ENCODE measurements at regions not wholly inside any gene's neighbourhood (a gene's known extent, or its start where the extent isn't known, plus 50 kb on each side); places are given as distances from the start of the nearest gene placed in this dataset.
"Not testable (repeated sequence)": the region's sequence is repeated elsewhere in the genome, so short reads cannot be mapped to it uniquely, and the experiment has no call there.

DNA sequence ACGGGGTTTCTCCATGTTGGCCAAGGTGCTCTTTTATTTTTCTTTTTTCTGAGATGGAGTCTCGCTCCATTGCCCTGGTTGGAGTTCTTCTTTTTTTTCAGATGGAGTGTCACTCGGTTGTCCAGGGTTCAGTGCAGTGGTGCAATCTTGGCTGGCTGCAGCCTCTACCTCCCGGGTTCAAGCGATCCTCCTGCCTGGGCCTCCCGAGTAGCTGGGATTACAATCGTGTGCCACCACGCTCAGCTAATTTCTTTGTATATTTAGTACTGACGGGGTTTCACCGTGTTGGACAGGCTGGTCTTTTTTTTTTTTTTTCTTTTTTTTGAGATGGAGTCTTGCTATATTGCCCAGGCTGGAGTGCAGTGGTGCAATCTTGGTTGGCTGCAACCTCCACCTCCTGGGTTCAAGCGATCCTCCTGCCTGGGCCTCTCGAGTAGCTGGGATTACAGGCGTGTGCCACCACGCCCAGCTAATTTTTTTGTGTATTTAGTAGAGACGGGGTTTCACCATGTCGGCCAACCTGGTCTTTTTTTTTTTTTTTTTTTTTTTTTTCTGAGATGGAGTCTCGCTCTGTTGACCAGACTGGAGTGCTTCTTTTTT is 2810.1 kb downstream of the RPIA start:
- H3K36me3 Mint-ChIP-seq (ENCODE audit: low read depth, unreplicated experiment); H3K4me3 ChIP-seq (ENCODE audit: insufficient read depth, low read depth, low read length); H3K27me3 ChIP-seq (ENCODE audit: insufficient read depth, low read length); H3K27ac ChIP-seq (ENCODE audit: low read depth, low read length); DNase-seq (ENCODE audit: low read depth); H3K27me3 Mint-ChIP-seq (ENCODE audit: low read depth, unreplicated experiment); H3K79me2 ChIP-seq (ENCODE audit: insufficient read depth, low read length); H2AFZ ChIP-seq (ENCODE audit: low read depth, low read length); H3K9ac ChIP-seq (ENCODE audit: low read length); H3K4me1 Mint-ChIP-seq (ENCODE audit: low read depth, unreplicated experiment); H3K9me3 ChIP-seq (ENCODE audit: insufficient read depth, low read depth, low read length); H3K36me3 ChIP-seq (ENCODE audit: insufficient read depth, low read length); H3K27ac Mint-ChIP-seq (ENCODE audit: unreplicated experiment); FAIRE-seq; H3K4me3 Mint-ChIP-seq (ENCODE audit: unreplicated experiment); H3K4me1 ChIP-seq (ENCODE audit: insufficient read depth, low read length); H4K20me1 ChIP-seq (ENCODE audit: insufficient read depth, low read length); H3K4me2 ChIP-seq (ENCODE audit: low read length): not testable (repeated sequence)
- peaks cover 11% of the 10 kb centered on the region for H3K9me3 Mint-ChIP-seq (ENCODE audit: unreplicated experiment)

DNA sequence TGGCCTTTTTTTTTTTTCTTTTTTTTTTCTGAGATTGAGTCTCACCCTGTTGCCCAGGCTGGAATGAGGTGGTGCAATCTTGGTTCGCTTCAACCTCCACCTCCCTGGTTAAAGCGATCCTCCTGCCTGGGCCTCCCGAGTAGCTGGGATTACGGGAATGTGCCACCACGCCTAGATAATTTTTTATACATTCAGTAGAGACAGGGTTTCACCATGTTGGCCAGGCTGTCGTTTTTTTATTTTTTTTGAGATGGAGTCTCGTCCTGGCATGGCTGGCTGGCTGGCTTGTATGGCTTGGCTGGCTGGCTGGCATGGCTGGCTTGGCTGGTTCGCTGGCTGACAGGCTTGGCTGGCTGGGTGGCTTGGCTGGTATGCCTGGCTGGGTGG is 2812.1 kb downstream of the RPIA start:
- not testable (repeated sequence) for H3K4me1 ChIP-seq (ENCODE audit: insufficient read depth, low read length); H4K20me1 ChIP-seq (ENCODE audit: insufficient read depth, low read length); H3K36me3 ChIP-seq (ENCODE audit: insufficient read depth, low read length); H3K79me2 ChIP-seq (ENCODE audit: insufficient read depth, low read length); H3K9me3 ChIP-seq (ENCODE audit: insufficient read depth, low read depth, low read length); H3K27me3 ChIP-seq (ENCODE audit: insufficient read depth, low read length); H3K4me3 Mint-ChIP-seq (ENCODE audit: unreplicated experiment); H3K4me3 ChIP-seq (ENCODE audit: insufficient read depth, low read depth, low read length); H3K4me1 Mint-ChIP-seq (ENCODE audit: low read depth, unreplicated experiment); H3K4me2 ChIP-seq (ENCODE audit: low read length); H3K27me3 Mint-ChIP-seq (ENCODE audit: low read depth, unreplicated experiment); H3K36me3 Mint-ChIP-seq (ENCODE audit: low read depth, unreplicated experiment); H3K9ac ChIP-seq (ENCODE audit: low read length); H3K27ac ChIP-seq (ENCODE audit: low read depth, low read length); FAIRE-seq; H2AFZ ChIP-seq (ENCODE audit: low read depth, low read length); H3K9me3 Mint-ChIP-seq (ENCODE audit: unreplicated experiment); H3K27ac Mint-ChIP-seq (ENCODE audit: unreplicated experiment); DNase-seq (ENCODE audit: low read depth)

DNA sequence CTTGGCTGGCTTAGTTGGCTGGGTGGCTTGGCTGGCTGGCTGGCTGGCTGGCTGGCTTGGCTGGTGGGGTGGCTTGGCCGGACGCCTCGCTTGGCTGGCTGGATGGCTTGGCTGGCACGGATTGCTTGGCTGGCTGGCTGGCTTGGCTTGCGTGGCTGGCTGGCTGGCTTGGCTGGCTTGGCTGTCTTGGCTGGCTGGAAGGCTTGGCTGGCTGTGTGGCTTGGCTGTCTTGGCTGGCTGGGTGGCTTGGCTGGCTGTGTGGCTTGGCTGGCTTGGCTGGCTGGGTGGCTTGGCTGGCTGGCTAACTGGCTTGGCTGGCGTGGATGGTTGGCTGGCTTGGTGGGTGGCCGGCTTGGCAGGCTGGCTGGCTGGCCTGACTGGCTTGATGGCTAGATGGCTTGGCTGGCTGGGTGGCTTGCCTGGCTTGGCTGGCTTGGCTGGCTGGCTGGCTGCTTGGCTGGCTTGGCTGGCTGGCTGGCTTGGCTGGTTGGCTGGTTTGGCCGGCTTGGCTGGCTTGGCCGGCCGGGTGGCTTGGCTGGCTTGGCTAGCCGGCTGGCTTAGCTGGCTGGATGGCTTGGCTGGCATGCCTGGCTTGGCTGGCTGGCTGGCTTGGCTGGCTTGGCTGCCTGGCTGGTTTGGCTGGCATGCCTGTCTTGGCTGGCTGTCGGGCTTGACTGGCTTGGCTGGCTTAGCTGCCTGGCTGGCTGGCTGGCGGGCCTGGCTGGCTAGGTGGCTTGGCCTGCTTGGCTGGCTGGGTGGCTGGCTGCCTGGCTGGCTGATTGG is 2812.7 kb downstream of the RPIA start:
- H3K4me1 ChIP-seq (ENCODE audit: insufficient read depth, low read length); DNase-seq (ENCODE audit: low read depth); H3K9me3 ChIP-seq (ENCODE audit: insufficient read depth, low read depth, low read length); H3K4me2 ChIP-seq (ENCODE audit: low read length); H3K4me1 Mint-ChIP-seq (ENCODE audit: low read depth, unreplicated experiment); H2AFZ ChIP-seq (ENCODE audit: low read depth, low read length); H3K4me3 ChIP-seq (ENCODE audit: insufficient read depth, low read depth, low read length); H4K20me1 ChIP-seq (ENCODE audit: insufficient read depth, low read length); H3K27ac ChIP-seq (ENCODE audit: low read depth, low read length); H3K4me3 Mint-ChIP-seq (ENCODE audit: unreplicated experiment); H3K36me3 ChIP-seq (ENCODE audit: insufficient read depth, low read length); H3K27me3 ChIP-seq (ENCODE audit: insufficient read depth, low read length); H3K9ac ChIP-seq (ENCODE audit: low read length); H3K79me2 ChIP-seq (ENCODE audit: insufficient read depth, low read length); H3K27ac Mint-ChIP-seq (ENCODE audit: unreplicated experiment); H3K27me3 Mint-ChIP-seq (ENCODE audit: low read depth, unreplicated experiment); FAIRE-seq; H3K36me3 Mint-ChIP-seq (ENCODE audit: low read depth, unreplicated experiment); H3K9me3 Mint-ChIP-seq (ENCODE audit: unreplicated experiment): not testable (repeated sequence)

DNA sequence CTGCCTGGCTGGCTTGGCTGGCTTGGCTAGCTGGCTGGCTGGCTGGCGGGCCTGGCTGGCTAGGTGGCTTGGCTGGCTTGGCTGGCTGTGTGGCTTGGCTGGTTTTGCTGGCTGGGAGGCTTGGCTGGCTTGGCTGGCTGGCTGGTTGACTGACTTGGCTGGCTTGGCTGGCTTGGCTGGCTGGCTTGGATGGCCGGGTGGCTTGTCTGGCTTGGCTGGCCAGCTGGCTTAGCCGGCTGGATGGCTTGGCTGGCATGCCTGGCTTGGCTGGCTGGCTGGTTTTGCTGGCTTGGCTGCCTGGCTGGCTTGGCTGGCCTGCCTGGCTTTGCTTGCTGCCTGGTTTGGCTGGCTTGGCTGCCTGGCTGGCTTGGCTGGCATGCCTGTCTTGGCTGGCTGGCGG is 2817.3 kb downstream of the RPIA start:
- FAIRE-seq; H3K9me3 Mint-ChIP-seq (ENCODE audit: unreplicated experiment); H3K27ac Mint-ChIP-seq (ENCODE audit: unreplicated experiment): not testable (repeated sequence)

DNA sequence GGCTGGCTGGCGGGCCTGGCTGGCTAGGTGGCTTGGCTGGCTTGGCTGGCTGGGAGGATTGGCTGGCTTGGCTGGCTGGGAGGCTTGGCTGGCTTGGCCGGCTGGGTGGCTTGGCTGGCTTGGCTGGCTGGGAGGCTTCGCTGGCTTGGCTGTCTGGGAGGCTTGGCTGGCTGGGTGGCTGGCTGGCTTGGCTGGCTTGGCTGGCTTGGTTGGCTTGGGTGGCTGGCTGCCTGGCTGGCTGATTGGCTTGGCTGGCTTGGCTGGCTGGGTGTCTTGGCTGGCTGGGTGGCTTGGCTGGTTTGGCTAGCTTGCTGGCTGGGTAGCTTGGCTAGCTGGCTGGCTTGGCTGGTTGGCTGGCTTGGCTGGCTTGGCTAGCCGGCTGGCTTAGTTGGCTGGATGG is 2817.8 kb downstream of the RPIA start:
- H3K36me3 ChIP-seq (ENCODE audit: insufficient read depth, low read length); FAIRE-seq; H3K27ac Mint-ChIP-seq (ENCODE audit: unreplicated experiment); H3K4me3 ChIP-seq (ENCODE audit: insufficient read depth, low read depth, low read length); H3K27ac ChIP-seq (ENCODE audit: low read depth, low read length); H3K79me2 ChIP-seq (ENCODE audit: insufficient read depth, low read length); H3K27me3 ChIP-seq (ENCODE audit: insufficient read depth, low read length); H3K4me1 ChIP-seq (ENCODE audit: insufficient read depth, low read length); H3K4me3 Mint-ChIP-seq (ENCODE audit: unreplicated experiment); H4K20me1 ChIP-seq (ENCODE audit: insufficient read depth, low read length); H2AFZ ChIP-seq (ENCODE audit: low read depth, low read length); H3K9me3 Mint-ChIP-seq (ENCODE audit: unreplicated experiment); H3K27me3 Mint-ChIP-seq (ENCODE audit: low read depth, unreplicated experiment); DNase-seq (ENCODE audit: low read depth); H3K4me1 Mint-ChIP-seq (ENCODE audit: low read depth, unreplicated experiment); H3K9ac ChIP-seq (ENCODE audit: low read length); H3K9me3 ChIP-seq (ENCODE audit: insufficient read depth, low read depth, low read length); H3K4me2 ChIP-seq (ENCODE audit: low read length); H3K36me3 Mint-ChIP-seq (ENCODE audit: low read depth, unreplicated experiment): not testable (repeated sequence)

More for the DNA sequence above, 2817.3 kb downstream of the RPIA start:
- not testable (repeated sequence) for H4K20me1 ChIP-seq (ENCODE audit: insufficient read depth, low read length); H3K36me3 ChIP-seq (ENCODE audit: insufficient read depth, low read length); H3K27me3 ChIP-seq (ENCODE audit: insufficient read depth, low read length); H3K9me3 ChIP-seq (ENCODE audit: insufficient read depth, low read depth, low read length); H3K4me3 ChIP-seq (ENCODE audit: insufficient read depth, low read depth, low read length); DNase-seq (ENCODE audit: low read depth); H3K4me1 Mint-ChIP-seq (ENCODE audit: low read depth, unreplicated experiment); H2AFZ ChIP-seq (ENCODE audit: low read depth, low read length); H3K9ac ChIP-seq (ENCODE audit: low read length); H3K4me3 Mint-ChIP-seq (ENCODE audit: unreplicated experiment); H3K27ac ChIP-seq (ENCODE audit: low read depth, low read length); H3K4me1 ChIP-seq (ENCODE audit: insufficient read depth, low read length); H3K79me2 ChIP-seq (ENCODE audit: insufficient read depth, low read length); H3K4me2 ChIP-seq (ENCODE audit: low read length); H3K36me3 Mint-ChIP-seq (ENCODE audit: low read depth, unreplicated experiment); H3K27me3 Mint-ChIP-seq (ENCODE audit: low read depth, unreplicated experiment)

DNA sequence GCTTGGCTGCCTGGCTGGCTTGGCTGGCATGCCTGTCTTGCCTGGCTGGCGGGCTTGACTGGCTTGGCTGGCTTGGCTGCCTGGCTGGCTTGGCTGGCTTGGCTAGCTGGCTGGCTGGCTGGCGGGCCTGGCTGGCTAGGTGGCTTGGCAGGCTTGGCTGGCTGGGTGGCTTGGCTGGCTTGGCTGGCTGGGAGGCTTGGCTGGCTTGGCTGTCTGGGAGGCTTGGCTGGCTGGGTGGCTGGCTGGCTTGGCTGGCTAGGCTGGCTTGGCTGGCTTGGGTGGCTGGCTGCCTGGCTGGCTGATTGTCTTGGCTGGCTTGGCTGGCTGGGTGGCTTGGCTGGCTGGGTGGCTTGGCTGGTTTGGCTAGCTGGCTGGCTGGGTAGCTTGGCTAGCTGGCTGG is 2819.7 kb downstream of the RPIA start:
- H3K9me3 ChIP-seq (ENCODE audit: insufficient read depth, low read depth, low read length); H3K4me3 ChIP-seq (ENCODE audit: insufficient read depth, low read depth, low read length); H3K27ac Mint-ChIP-seq (ENCODE audit: unreplicated experiment); H3K4me2 ChIP-seq (ENCODE audit: low read length); H3K27me3 Mint-ChIP-seq (ENCODE audit: low read depth, unreplicated experiment); H3K4me3 Mint-ChIP-seq (ENCODE audit: unreplicated experiment); DNase-seq (ENCODE audit: low read depth); FAIRE-seq; H3K27ac ChIP-seq (ENCODE audit: low read depth, low read length); H4K20me1 ChIP-seq (ENCODE audit: insufficient read depth, low read length); H3K4me1 Mint-ChIP-seq (ENCODE audit: low read depth, unreplicated experiment); H3K9ac ChIP-seq (ENCODE audit: low read length); H3K79me2 ChIP-seq (ENCODE audit: insufficient read depth, low read length); H3K27me3 ChIP-seq (ENCODE audit: insufficient read depth, low read length); H3K36me3 Mint-ChIP-seq (ENCODE audit: low read depth, unreplicated experiment); H3K36me3 ChIP-seq (ENCODE audit: insufficient read depth, low read length); H2AFZ ChIP-seq (ENCODE audit: low read depth, low read length); H3K9me3 Mint-ChIP-seq (ENCODE audit: unreplicated experiment); H3K4me1 ChIP-seq (ENCODE audit: insufficient read depth, low read length): not testable (repeated sequence)
